ENCODE measurements at regions not wholly inside any gene's neighbourhood (a gene's known extent, or its start where the extent isn't known, plus 50 kb on each side); places are given as distances from the start of the nearest gene placed in this dataset.

DNA sequence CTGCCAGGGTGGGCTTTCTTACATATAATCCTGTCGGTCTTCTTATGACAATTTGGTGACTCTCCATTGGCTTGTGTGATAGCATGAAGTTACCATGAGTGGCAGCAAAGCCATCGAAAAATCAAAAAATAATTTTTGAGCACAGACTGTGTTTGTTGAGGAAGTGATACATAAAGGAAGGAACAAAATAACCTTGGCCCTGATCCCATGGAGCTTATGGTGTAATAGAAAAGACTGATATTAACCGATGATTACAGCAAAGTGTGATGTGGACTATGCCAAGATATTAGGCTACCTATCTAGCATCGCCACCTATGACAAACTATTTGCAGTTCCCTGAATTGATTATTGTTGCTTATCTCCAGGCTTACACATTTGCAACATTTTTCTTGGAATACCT lies 383.2 kb downstream of the AEBP2 start:
- TF ChIP-seq, protein P1, sequence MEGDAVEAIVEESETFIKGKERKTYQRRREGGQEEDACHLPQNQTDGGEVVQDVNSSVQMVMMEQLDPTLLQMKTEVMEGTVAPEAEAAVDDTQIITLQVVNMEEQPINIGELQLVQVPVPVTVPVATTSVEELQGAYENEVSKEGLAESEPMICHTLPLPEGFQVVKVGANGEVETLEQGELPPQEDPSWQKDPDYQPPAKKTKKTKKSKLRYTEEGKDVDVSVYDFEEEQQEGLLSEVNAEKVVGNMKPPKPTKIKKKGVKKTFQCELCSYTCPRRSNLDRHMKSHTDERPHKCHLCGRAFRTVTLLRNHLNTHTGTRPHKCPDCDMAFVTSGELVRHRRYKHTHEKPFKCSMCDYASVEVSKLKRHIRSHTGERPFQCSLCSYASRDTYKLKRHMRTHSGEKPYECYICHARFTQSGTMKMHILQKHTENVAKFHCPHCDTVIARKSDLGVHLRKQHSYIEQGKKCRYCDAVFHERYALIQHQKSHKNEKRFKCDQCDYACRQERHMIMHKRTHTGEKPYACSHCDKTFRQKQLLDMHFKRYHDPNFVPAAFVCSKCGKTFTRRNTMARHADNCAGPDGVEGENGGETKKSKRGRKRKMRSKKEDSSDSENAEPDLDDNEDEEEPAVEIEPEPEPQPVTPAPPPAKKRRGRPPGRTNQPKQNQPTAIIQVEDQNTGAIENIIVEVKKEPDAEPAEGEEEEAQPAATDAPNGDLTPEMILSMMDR (IDR thresholded peaks at IDR 0.05), result no peak
- TF ChIP-seq ATF2 (CRISPR knock-in tag; IDR thresholded peaks at IDR 0.05; ENCODE audit: borderline replicate concordance, low read depth) (no peak), NR2C2 (CRISPR knock-in tag; IDR thresholded peaks at IDR 0.05) (no peak), E2F1 (CRISPR knock-in tag; IDR thresholded peaks at IDR 0.05) (no peak), TCF7 (CRISPR knock-in tag; IDR thresholded peaks at IDR 0.05; ENCODE audit: low read depth) (no peak), MAX (CRISPR knock-in tag; IDR thresholded peaks at IDR 0.05) (no peak), SMAD3 (CRISPR knock-in tag; IDR thresholded peaks at IDR 0.05; ENCODE audit: borderline replicate concordance) (no peak), SP1 (CRISPR knock-in tag; conservative IDR thresholded peaks at IDR 0.05) (no peak)
